ENCODE measurements at regions not wholly inside any gene's neighbourhood (a gene's known extent, or its start where the extent isn't known, plus 50 kb on each side); places are given as distances from the start of the nearest gene placed in this dataset.

DNA sequence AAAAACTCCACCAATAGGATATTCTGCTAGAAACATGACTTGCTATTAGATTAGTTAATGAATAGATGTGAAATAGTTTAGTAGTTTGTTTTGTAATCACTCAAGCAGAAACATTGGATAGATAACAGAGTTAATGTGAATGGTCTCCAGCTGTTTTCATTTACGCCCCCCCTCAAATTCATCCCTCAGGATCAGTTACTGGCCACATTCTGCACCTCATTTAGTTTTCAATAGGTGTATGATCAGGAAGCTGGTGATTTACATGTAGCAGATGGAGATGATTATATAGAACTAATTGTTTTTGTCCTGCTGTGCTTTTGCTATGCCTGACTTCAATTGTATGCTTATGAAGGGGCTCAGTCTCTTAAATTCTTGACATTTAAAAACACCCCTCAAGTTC is 759.0 kb downstream of the SLITRK6 start:
- TF ChIP-seq, protein P1, sequence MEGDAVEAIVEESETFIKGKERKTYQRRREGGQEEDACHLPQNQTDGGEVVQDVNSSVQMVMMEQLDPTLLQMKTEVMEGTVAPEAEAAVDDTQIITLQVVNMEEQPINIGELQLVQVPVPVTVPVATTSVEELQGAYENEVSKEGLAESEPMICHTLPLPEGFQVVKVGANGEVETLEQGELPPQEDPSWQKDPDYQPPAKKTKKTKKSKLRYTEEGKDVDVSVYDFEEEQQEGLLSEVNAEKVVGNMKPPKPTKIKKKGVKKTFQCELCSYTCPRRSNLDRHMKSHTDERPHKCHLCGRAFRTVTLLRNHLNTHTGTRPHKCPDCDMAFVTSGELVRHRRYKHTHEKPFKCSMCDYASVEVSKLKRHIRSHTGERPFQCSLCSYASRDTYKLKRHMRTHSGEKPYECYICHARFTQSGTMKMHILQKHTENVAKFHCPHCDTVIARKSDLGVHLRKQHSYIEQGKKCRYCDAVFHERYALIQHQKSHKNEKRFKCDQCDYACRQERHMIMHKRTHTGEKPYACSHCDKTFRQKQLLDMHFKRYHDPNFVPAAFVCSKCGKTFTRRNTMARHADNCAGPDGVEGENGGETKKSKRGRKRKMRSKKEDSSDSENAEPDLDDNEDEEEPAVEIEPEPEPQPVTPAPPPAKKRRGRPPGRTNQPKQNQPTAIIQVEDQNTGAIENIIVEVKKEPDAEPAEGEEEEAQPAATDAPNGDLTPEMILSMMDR (IDR thresholded peaks at IDR 0.05 in 2 of 3, conservative IDR thresholded peaks at IDR 0.05 in 1 of 3; ENCODE audit: borderline replicate concordance in 1 of 3, insufficient read depth in 1 of 3, low read depth in 2 of 3, low read length in 2 of 3) = no peak
- no peak for TF ChIP-seq POLR2A (IDR thresholded peaks at IDR 0.05; ENCODE audit: borderline replicate concordance, extremely low read depth, insufficient read depth, insufficient read length)
- no peak for TF ChIP-seq MAX (IDR thresholded peaks at IDR 0.05)
- no peak for TF ChIP-seq EZH2 (IDR thresholded peaks at IDR 0.05)
- no peak for TF ChIP-seq EZH2phosphoT487 (IDR thresholded peaks at IDR 0.05; ENCODE audit: borderline replicate concordance)
- TF ChIP-seq ELF1 (IDR thresholded peaks at IDR 0.05; ENCODE audit: borderline replicate concordance, low read depth) = no peak
- TF ChIP-seq EGR1 (IDR thresholded peaks at IDR 0.05; ENCODE audit: low read depth) = no peak
- TF ChIP-seq, protein P2, sequence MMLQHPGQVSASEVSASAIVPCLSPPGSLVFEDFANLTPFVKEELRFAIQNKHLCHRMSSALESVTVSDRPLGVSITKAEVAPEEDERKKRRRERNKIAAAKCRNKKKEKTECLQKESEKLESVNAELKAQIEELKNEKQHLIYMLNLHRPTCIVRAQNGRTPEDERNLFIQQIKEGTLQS (IDR thresholded peaks at IDR 0.05) = no peak
- TF ChIP-seq POLR2AphosphoS5 (IDR thresholded peaks at IDR 0.05; ENCODE audit: low read depth, low read length) = no peak
- TF ChIP-seq JUND (IDR thresholded peaks at IDR 0.05) = no peak
- TF ChIP-seq SP1 (IDR thresholded peaks at IDR 0.05; ENCODE audit: low read depth) = no peak
- TF ChIP-seq CEBPB (IDR thresholded peaks at IDR 0.05; ENCODE audit: low read depth) = no peak
- no peak for TF ChIP-seq ZFX (IDR thresholded peaks at IDR 0.05)

All from HCT116 (cell line).